ENCODE measurements at regions not wholly inside any gene's neighbourhood (a gene's known extent, or its start where the extent isn't known, plus 50 kb on each side); places are given as distances from the start of the nearest gene placed in this dataset.

GRCh38 chr3:106014971-106015370 is 146.2 kb upstream of the CBLB start:
- TF ChIP-seq CTCF (IDR thresholded peaks at IDR 0.05) (no peak), EP300 (IDR thresholded peaks at IDR 0.05; ENCODE audit: borderline replicate concordance in 1 of 2, low read depth in 1 of 2, low read length in 1 of 2) (no peak), ZBTB33 (IDR thresholded peaks at IDR 0.05; ENCODE audit: borderline replicate concordance, low read depth) (no peak), POLR2AphosphoS5 (IDR thresholded peaks at IDR 0.05; ENCODE audit: low read depth, low read length) (no peak), GATA2 (CRISPR knock-in tag; IDR thresholded peaks at IDR 0.05) (no peak), TAF1 (IDR thresholded peaks at IDR 0.05; ENCODE audit: borderline replicate concordance, low read depth, low read length) (no peak), YY1 (IDR thresholded peaks at IDR 0.05; ENCODE audit: low read depth) (no peak)

Measured in SK-N-SH (cell line).